ENCODE measurements at regions not wholly inside any gene's neighbourhood (a gene's known extent, or its start where the extent isn't known, plus 50 kb on each side); places are given as distances from the start of the nearest gene placed in this dataset.
"Not testable (repeated sequence)": the region's sequence is repeated elsewhere in the genome, so short reads cannot be mapped to it uniquely, and the experiment has no call there.

DNA sequence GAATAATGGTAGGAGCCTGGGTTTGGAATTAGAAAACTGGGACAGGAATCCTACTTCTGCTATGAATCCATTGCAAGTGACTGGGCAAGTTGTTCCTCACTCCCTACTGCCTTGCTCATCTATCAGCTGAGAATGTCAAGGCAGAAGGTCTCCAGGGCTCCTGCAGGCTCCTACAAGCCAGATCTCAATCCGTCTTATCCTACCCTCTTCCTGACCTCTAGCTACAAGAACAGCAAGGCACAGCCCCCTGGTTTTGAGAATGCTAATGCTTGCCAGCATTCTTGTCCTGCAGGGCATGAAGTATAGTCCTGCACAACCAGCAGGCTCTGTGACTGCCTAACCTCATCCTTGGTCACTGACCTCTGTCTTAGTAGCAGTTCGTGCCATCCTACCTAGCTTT lies 141.9 kb upstream of the TNP1 start:
- H3K9me3 Mint-ChIP-seq: peaks cover 5% of the 10 kb centered on the region
- H3K27ac Mint-ChIP-seq: no peak overlapping the region
- no peak overlapping the region for H3K4me3 Mint-ChIP-seq
- no peaks in the 10 kb centered on the region for H3K36me3 Mint-ChIP-seq
- H3K27me3 Mint-ChIP-seq: peaks cover 5% of the 10 kb centered on the region
- no peaks in the 10 kb centered on the region for H3K4me1 Mint-ChIP-seq

DNA sequence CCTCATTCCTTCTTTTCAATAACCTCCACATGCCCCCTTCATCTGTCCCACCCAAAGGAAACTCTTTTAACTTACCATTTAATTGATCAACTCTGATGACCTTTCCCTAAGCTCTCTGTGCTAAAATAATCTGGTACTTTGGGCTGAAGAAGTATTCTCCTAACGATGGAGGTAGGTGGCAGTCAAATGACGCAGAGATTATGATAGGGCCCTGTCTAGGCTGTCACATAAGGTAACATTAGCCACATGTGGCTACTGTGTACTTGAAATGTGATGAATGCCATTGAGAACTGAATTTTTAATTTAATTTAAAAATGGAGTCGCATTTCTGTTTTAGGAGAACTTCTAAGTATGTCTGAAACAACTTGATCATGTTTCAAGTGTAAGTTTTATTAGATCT lies 140.5 kb upstream of the TNP1 start:
- Mint-ChIP-seq H3K9me3 (peaks cover 5% of the 10 kb centered on the region), H3K27me3 (peaks cover 7% of the 10 kb centered on the region), H3K27ac (no peak overlapping the region), H3K4me3 (no peak overlapping the region), H3K36me3 (no peaks in the 10 kb centered on the region), H3K4me1 (no peaks in the 10 kb centered on the region)

GRCh38 chr2:216996279-216996845 lies 136.5 kb upstream of the TNP1 start:
- H3K4me1 Mint-ChIP-seq: no peaks in the 10 kb centered on the region
- H3K9me3 Mint-ChIP-seq: peaks cover 5% of the 10 kb centered on the region
- H3K36me3 Mint-ChIP-seq: no peaks in the 10 kb centered on the region
- H3K27ac Mint-ChIP-seq: no peak overlapping the region
- no peak overlapping the region for H3K4me3 Mint-ChIP-seq
- H3K27me3 Mint-ChIP-seq: peaks cover 13% of the 10 kb centered on the region

GRCh38 chr2:216994353-216994854 lies 134.5 kb upstream of the TNP1 start:
- no peak overlapping the region for H3K4me3 Mint-ChIP-seq
- peaks cover 3% of the 10 kb centered on the region for H3K9me3 Mint-ChIP-seq
- H3K27me3 Mint-ChIP-seq: peaks cover 12% of the 10 kb centered on the region
- H3K36me3 Mint-ChIP-seq: no peaks in the 10 kb centered on the region
- H3K4me1 Mint-ChIP-seq: no peaks in the 10 kb centered on the region
- H3K27ac Mint-ChIP-seq: no peak overlapping the region

DNA sequence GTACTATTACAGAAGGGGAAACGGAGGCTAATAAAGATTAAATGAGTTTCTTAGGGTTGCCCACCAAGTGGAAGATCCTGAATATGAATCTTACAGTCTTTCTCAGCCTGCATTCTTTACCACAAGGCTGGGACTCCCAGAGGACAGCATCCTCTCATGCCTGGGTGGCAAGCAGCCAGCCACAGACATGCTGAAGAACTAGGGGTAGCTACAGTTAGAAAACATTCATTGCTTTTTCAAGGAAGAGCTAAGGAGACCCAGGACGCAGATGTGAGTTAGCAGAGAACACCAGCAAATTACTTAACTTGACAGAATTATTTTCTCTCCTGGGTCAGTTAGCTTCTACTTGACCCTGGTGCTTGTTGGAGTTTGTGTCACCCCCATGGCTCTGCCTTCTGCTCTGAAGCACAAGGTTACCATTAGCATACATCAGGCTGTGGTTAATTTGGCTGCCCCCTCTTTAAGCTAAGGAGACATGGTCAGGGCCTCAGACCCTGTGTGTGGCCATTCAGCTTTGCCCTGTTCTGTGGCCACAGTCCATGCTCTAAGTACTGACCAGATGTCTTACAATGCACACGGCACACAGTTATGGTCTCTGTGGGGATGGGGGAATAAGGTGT lies 132.3 kb upstream of the TNP1 start:
- no peak overlapping the region for H3K27ac Mint-ChIP-seq
- H3K27me3 Mint-ChIP-seq: peaks cover 8% of the 10 kb centered on the region
- H3K36me3 Mint-ChIP-seq: no peaks in the 10 kb centered on the region
- no peak overlapping the region for H3K4me3 Mint-ChIP-seq
- no peaks in the 10 kb centered on the region for H3K4me1 Mint-ChIP-seq
- H3K9me3 Mint-ChIP-seq: no peaks in the 10 kb centered on the region

DNA sequence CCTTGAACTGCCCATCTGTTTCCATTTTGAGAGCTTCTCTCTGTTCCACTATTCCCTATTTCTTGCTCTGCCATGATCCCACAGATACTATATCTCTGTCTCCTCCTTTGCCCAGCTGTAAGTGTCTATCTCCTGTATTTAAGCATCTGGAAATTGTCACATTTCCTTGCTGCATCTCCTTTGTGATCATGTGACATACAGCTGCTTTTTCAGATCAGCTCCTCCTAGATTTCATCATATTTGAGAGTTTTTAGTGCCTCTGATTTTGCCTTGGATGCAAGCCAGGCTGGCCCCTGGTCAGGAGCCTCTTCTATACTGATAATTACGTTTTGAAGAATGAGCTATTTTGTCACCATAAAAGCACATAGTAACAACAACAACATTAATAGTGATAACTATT lies 131.7 kb upstream of the TNP1 start:
- Mint-ChIP-seq H3K4me3 (no peak overlapping the region), H3K27ac (no peak overlapping the region), H3K27me3 (peaks cover 8% of the 10 kb centered on the region), H3K9me3 (no peaks in the 10 kb centered on the region), H3K4me1 (no peaks in the 10 kb centered on the region), H3K36me3 (no peaks in the 10 kb centered on the region)

- no peak overlapping the region for H3K27ac Mint-ChIP-seq
- H3K9me3 Mint-ChIP-seq: no peaks in the 10 kb centered on the region
- H3K4me1 Mint-ChIP-seq: no peaks in the 10 kb centered on the region
- peaks cover 4% of the 10 kb centered on the region for H3K27me3 Mint-ChIP-seq
- no peaks in the 10 kb centered on the region for H3K36me3 Mint-ChIP-seq
- H3K4me3 Mint-ChIP-seq: no peak overlapping the region
These were observed 129.7 kb upstream of the TNP1 start for GRCh38 chr2:216989340-216990129.

- Mint-ChIP-seq H3K36me3 (no peaks in the 10 kb centered on the region), H3K4me1 (no peaks in the 10 kb centered on the region), H3K9me3 (no peaks in the 10 kb centered on the region), H3K4me3 (no peak overlapping the region), H3K27me3 (peaks cover 5% of the 10 kb centered on the region), H3K27ac (no peak overlapping the region)
These were observed 127.5 kb upstream of the TNP1 start for GRCh38 chr2:216987252-216987821.

DNA sequence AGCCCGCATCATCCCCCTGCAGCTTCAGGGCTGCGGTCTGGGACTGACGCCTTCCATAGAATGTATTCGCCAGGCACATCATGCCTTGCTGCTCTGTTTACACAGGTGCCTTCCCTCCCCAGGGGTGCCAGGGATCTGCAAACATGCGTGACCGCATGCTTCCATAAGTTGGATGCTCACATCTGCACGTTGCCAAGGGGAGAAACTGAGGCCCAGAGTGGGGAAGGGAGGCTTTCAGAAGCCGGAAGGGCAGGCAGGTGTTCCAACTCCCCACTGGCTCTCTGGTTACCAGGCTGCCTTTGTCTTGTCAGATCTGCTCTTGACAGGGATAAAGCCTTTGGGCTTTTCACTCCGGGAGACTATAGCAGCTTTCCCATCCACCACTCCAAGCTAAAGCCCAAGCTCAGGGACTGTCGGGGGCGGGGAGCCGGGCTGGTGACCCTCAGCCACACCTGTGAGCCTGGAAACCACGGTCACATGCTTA lies 125.8 kb upstream of the TNP1 start:
- H3K36me3 Mint-ChIP-seq: no peaks in the 10 kb centered on the region
- H3K9me3 Mint-ChIP-seq: no peaks in the 10 kb centered on the region
- no peak overlapping the region for H3K27ac Mint-ChIP-seq

DNA sequence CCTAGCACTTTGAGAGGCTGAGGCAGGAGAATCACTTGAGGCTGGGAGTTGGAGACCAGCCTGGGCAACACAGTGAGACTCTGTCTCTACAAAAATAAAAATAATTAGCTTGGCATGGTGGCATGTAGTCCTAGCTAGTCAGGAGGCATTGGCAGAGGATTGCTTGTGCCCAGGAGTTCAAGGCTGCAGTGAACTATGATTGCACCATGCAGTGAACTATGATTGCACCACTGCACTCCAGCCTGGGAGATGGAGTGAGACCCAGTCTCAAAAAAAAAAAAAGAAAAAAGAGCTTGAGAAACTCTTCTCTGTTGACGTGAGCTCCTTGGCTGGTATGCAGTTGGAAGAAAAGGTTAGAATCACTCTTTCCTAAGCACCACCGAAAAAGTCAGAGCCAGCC lies 125.1 kb upstream of the TNP1 start:
- Mint-ChIP-seq H3K4me1 (no peaks in the 10 kb centered on the region), H3K9me3 (no peaks in the 10 kb centered on the region), H3K4me3 (no peak overlapping the region), H3K27ac (no peak overlapping the region), H3K27me3 (peaks cover 5% of the 10 kb centered on the region), H3K36me3 (no peaks in the 10 kb centered on the region)

More for the DNA sequence above, 125.8 kb upstream of the TNP1 start:
- H3K27me3 Mint-ChIP-seq: peaks cover 5% of the 10 kb centered on the region
- no peaks in the 10 kb centered on the region for H3K4me1 Mint-ChIP-seq
- H3K4me3 Mint-ChIP-seq: no peak overlapping the region

DNA sequence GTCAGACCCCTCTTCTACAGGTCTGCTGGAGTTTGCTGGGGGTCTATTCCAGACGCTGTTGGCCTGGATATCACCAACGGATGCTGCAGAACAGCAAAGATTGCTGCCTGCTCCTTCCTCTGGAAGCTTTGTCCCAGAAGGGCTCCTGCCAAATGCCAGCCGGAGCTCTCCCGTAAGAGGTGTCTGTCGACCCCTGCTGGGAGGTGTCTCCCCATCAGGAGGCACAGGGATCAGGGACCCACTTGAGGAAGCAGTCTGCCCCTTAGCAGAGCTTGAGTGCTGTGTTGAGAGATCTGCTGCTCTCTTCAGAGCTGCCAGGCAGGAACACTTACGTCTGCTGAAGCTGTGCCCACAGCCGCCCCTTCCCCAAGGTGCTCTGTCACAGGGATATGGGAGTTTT lies 122.1 kb upstream of the TNP1 start:
- not testable (repeated sequence) for H3K27me3 Mint-ChIP-seq, H3K36me3 Mint-ChIP-seq, H3K27ac Mint-ChIP-seq, H3K4me3 Mint-ChIP-seq, H3K4me1 Mint-ChIP-seq, H3K9me3 Mint-ChIP-seq

DNA sequence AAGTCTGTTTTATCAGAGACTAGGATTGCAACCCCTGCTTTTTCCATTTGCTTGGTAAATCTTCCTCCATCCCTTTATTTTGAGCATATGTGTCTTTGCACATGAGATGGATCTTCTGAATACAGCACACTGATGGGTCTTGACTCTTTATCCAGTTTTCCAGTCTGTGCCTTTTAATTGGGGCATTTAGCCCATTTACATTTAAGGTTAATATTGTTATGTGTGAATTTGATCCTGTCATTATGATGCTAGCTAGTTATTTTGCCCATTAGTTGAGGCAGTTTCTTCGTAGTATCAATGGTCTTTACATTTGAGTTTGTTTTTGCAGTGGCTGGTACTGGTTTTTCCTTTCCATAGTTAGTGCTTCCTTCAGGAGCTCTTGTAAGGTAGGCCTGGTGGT lies 120.6 kb upstream of the TNP1 start:
- not testable (repeated sequence) for H3K27me3 Mint-ChIP-seq, H3K36me3 Mint-ChIP-seq, H3K4me3 Mint-ChIP-seq, H3K9me3 Mint-ChIP-seq, H3K4me1 Mint-ChIP-seq, H3K27ac Mint-ChIP-seq

- H3K27me3 Mint-ChIP-seq: no peaks in the 10 kb centered on the region
- H3K27ac Mint-ChIP-seq: no peak overlapping the region
- no peak overlapping the region for H3K4me3 Mint-ChIP-seq
- no peaks in the 10 kb centered on the region for H3K36me3 Mint-ChIP-seq
- H3K4me1 Mint-ChIP-seq: no peaks in the 10 kb centered on the region
- H3K9me3 Mint-ChIP-seq: no peaks in the 10 kb centered on the region
These were observed 114.7 kb upstream of the TNP1 start for GRCh38 chr2:216974321-216975302.

- Mint-ChIP-seq H3K27ac (no peak overlapping the region), H3K9me3 (no peaks in the 10 kb centered on the region)
These were observed 111.7 kb upstream of the TNP1 start for GRCh38 chr2:216971593-216971992.

DNA sequence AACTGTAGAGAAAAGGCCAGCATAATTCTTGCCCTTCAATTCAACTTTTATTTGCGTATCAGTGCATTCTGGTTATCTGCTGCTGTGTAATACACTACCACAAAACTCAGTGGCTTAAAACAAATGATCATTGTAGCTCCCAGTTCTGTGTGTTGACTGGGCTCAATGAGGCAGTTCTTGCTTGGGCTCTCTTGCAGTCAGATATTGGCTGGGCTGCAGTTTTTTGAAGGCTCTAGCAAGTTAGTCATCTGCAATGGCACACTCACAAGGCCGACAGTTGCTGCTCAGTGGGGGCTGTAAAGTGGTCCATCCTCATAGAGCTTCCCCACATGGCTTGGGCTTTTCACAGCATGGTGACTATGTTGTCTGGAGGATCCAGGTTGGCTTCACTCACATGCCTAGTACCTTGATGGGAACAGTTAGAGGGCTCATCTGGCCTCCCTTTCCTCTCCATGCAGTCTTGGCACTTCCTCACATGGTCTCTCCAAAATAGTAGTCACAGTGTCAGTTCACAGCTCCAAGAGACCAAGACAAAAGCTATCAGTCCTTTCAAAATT lies 110.6 kb upstream of the TNP1 start:
- H3K9me3 Mint-ChIP-seq: no peaks in the 10 kb centered on the region
- no peak overlapping the region for H3K27ac Mint-ChIP-seq
- no peaks in the 10 kb centered on the region for H3K36me3 Mint-ChIP-seq
- H3K4me3 Mint-ChIP-seq: no peak overlapping the region
- H3K27me3 Mint-ChIP-seq: peaks cover 4% of the 10 kb centered on the region
- no peaks in the 10 kb centered on the region for H3K4me1 Mint-ChIP-seq

More at GRCh38 chr2:216971593-216971992, 111.7 kb upstream of the TNP1 start:
- Mint-ChIP-seq H3K4me3 (no peak overlapping the region), H3K4me1 (no peaks in the 10 kb centered on the region), H3K27me3 (peaks cover 4% of the 10 kb centered on the region), H3K36me3 (no peaks in the 10 kb centered on the region)

Measured in activated naive CD4-positive, alpha-beta T cell treated with anti-CD3 and anti-CD28 coated beads, Interleukin-2, amount 50 U/mL, for 24 hours (primary cell).